Neutrophil (primary cell): ENCODE measurements at regions not wholly inside any gene's neighbourhood (a gene's known extent, or its start where the extent isn't known, plus 50 kb on each side); places are given as distances from the start of the nearest gene placed in this dataset.
"Not testable (repeated sequence)": the region's sequence is repeated elsewhere in the genome, so short reads cannot be mapped to it uniquely, and the experiment has no call there.

Source experiments
- H3K27ac ChIP-seq: fragments of 200-600 bp; sonication (generic); 2 replicates; pipeline ENCODE4 v1.5.1; 2016; ENCODE audit warnings: mild to moderate bottlenecking, moderate library complexity
- H3K27me3 ChIP-seq: fragments of 200-600 bp; sonication (generic); 2 replicates; pipeline ENCODE4 v1.6.0; 2016; ENCODE audit warnings: mild to moderate bottlenecking
- H3K36me3 ChIP-seq: fragments of 200-600 bp; sonication (generic); 2 replicates; pipeline ENCODE4 v1.5.1; 2017
- H3K4me1 ChIP-seq, 2 experiments: fragments of 200-600 bp in 1 of 2; sonication (generic) in 1 of 2; 1 replicate in 1 of 2; 2 replicates in 1 of 2; pipeline versions ENCODE4 v1.5.1 to v1.6.1; 2013 to 2016; ENCODE audit warnings: low read depth in 1 of 2, low read length in 1 of 2, mild to moderate bottlenecking in 1 of 2, moderate library complexity in 1 of 2; ENCODE audit not compliant: control insufficient read depth in 1 of 2, insufficient read depth in 1 of 2
- H3K4me3 ChIP-seq, 2 experiments: fragments of 200-600 bp in 1 of 2; sonication (generic) in 1 of 2; 1 replicate in 1 of 2; 2 replicates in 1 of 2; pipeline ENCODE4 v1.5.1; 2013 to 2016; ENCODE audit warnings: low read depth in 1 of 2, low read length in 1 of 2, mild to moderate bottlenecking in 1 of 2, moderate library complexity in 1 of 2
- H3K9me3 ChIP-seq: fragments of 200-600 bp; sonication (generic); 2 replicates; pipeline ENCODE4 v1.5.1; 2016
- TF ChIP-seq, protein P1 (sequence below): fragments of 200-600 bp; sonication (generic); IDR thresholded peaks from 2 replicates; pipeline ENCODE4 v1.5.1; 2016; ENCODE audit warnings: antibody characterized with exemption

DNA sequence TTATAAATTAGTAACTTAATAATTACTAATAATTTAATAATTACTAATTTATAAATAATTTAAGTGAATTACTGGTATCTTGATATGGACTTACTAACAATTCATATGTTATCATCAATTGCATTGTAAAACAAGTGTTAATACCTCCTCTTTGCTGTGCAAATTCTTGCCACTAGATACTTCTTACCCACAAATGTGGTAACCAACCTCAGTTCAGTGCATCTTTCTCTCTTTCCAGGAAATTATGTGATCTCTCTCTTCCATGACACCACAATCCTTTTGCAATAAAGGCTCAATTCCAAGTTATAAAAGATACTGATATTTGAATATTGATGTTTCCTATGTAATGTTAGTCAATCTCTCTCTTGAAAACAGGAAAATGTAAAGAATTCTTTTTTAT is 408.6 kb upstream of the MIR17HG start:
- no peaks in the 10 kb centered on the region for H3K4me1 ChIP-seq

DNA sequence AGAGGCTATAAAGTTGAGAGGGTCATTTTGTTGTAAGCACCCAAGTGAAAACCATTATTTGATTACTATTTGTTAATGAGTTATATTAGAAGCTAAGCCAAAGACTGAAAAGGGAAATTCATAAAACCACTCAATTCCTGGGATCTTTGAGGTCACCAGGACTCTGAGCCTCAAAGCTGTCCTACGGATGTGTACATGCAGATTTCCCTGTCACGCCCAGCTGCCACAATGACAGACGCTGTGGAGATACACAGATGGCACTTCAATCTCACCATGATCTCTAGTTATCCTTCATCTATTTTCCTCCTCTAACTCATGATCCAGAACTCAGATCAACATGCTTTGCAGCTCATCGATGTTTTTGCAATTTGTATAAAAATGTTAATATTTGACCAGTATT is 403.5 kb upstream of the MIR17HG start:
- no peak overlapping the region for H3K27ac ChIP-seq
- TF ChIP-seq, protein P1, sequence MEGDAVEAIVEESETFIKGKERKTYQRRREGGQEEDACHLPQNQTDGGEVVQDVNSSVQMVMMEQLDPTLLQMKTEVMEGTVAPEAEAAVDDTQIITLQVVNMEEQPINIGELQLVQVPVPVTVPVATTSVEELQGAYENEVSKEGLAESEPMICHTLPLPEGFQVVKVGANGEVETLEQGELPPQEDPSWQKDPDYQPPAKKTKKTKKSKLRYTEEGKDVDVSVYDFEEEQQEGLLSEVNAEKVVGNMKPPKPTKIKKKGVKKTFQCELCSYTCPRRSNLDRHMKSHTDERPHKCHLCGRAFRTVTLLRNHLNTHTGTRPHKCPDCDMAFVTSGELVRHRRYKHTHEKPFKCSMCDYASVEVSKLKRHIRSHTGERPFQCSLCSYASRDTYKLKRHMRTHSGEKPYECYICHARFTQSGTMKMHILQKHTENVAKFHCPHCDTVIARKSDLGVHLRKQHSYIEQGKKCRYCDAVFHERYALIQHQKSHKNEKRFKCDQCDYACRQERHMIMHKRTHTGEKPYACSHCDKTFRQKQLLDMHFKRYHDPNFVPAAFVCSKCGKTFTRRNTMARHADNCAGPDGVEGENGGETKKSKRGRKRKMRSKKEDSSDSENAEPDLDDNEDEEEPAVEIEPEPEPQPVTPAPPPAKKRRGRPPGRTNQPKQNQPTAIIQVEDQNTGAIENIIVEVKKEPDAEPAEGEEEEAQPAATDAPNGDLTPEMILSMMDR: no peak
- H3K9me3 ChIP-seq: no peaks in the 10 kb centered on the region

More for the DNA sequence above, 408.6 kb upstream of the MIR17HG start:
- H3K9me3 ChIP-seq: no peaks in the 10 kb centered on the region
- TF ChIP-seq, protein P1: no peak
- no peak overlapping the region for H3K4me3 ChIP-seq
- no peaks in the 10 kb centered on the region for H3K36me3 ChIP-seq
- no peak overlapping the region for H3K27ac ChIP-seq
- no peaks in the 10 kb centered on the region for H3K27me3 ChIP-seq

DNA sequence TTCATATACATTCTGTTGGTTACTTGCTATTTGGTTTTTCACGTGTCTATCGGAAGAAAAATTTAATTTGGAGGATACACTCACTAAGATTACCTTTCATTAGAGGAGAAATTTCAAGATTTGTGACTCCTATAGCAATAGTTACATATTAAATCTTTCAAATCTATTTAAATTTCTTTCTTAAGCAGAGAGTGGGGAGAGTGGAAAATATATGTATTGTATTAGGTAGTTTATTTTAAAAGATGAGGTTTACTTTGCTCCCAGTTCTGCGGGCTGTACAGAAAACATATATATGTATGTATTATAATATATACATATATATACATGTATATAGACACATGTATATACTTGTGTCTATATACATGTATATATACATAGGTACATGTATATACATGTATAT is 402.3 kb upstream of the MIR17HG start:
- not testable (repeated sequence) for H3K9me3 ChIP-seq, H3K4me3 ChIP-seq, H3K4me1 ChIP-seq, H3K36me3 ChIP-seq, H3K27ac ChIP-seq, H3K27me3 ChIP-seq

More for the DNA sequence above, 403.5 kb upstream of the MIR17HG start:
- no peaks in the 10 kb centered on the region for H3K36me3 ChIP-seq
- no peak overlapping the region for H3K4me3 ChIP-seq
- no peaks in the 10 kb centered on the region for H3K27me3 ChIP-seq
- no peaks in the 10 kb centered on the region for H3K4me1 ChIP-seq

DNA sequence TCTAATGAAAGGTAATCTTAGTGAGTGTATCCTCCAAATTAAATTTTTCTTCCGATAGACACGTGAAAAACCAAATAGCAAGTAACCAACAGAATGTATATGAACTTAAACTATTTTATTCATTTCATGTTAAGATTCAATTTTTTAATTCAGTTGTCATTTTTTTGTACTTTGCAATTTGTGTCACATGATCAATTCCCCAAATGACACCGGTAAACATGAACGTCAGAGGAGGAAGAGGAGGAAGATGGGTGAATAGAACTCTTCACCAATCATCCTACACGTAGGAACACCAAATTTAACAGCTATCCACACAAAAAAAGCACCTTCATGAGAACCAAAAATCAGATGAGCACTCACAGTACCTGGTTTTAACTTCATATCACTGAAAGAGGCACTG is 401.4 kb upstream of the MIR17HG start:
- not testable (repeated sequence) for H3K4me1 ChIP-seq, H3K9me3 ChIP-seq, H3K4me3 ChIP-seq, H3K36me3 ChIP-seq, H3K27ac ChIP-seq, H3K27me3 ChIP-seq

DNA sequence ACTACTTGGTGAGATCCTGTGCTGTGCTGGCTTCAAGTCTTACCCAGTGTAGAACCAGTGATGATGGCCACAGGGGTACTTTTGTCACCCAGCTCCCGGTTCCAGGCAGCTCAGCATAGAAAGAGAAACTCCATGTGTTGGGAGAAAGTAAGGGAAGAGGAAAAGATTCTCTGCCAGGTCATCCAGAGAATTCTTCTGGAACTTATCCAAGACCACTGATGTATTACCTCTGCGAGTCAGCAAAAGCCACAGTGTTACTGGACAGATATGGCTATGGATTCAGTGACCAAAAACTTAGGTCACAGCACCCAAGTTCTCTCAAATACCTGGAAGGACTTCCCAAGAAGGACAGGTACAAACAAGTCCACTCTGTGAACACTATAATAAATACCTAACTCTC is 399.5 kb upstream of the MIR17HG start:
- H3K27ac ChIP-seq: no peak overlapping the region
- H3K4me1 ChIP-seq: no peaks in the 10 kb centered on the region
- H3K27me3 ChIP-seq: no peaks in the 10 kb centered on the region
- TF ChIP-seq, protein P1: no peak
- H3K9me3 ChIP-seq: no peaks in the 10 kb centered on the region
- H3K36me3 ChIP-seq: no peaks in the 10 kb centered on the region
- H3K4me3 ChIP-seq: no peak overlapping the region

DNA sequence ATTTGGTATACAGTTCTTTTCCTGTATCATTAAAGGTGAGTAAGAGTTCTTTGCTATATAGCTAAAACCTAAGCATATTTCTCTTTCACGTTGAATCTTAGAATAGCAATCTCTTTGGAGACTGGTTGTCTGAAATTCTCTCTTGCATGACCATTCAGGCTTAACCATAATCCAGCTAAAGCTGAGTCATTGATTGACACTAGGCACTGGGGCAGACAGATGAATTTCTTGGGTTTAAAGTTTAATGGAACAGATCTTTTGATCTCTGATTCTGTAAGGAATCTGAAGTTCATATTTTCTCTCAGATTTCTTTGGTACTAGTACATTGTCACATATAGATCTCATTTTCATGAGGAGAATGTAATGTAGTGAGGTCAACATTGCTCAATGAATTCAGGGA is 397.3 kb upstream of the MIR17HG start:
- TF ChIP-seq, protein P1: no peak
- H3K27me3 ChIP-seq: no peaks in the 10 kb centered on the region
- H3K4me3 ChIP-seq: no peak overlapping the region
- no peaks in the 10 kb centered on the region for H3K9me3 ChIP-seq
- no peaks in the 10 kb centered on the region for H3K36me3 ChIP-seq
- no peaks in the 10 kb centered on the region for H3K4me1 ChIP-seq
- H3K27ac ChIP-seq: no peak overlapping the region

DNA sequence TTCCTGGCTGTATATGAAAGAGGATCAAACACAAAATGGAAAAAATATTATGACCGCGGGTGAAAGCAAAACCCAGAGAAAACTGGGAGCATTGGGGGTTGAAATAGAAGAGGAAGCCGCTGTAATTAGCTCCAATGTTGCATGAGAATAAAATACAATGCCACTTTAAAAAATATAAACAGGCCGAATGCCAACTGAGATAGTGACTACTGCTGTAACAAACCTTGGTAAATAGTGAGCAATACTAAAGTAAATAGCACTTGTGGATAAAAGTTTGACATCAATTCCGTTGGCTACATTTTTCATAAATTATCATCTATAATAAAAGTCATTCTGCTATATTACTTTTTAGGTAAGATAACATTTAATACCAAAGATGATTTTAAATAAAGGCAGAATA is 395.8 kb upstream of the MIR17HG start:
- no peaks in the 10 kb centered on the region for H3K9me3 ChIP-seq
- TF ChIP-seq, protein P1: no peak
- no peak overlapping the region for H3K27ac ChIP-seq
- H3K27me3 ChIP-seq: no peaks in the 10 kb centered on the region
- H3K4me1 ChIP-seq: no peaks in the 10 kb centered on the region
- H3K4me3 ChIP-seq: no peak overlapping the region
- no peaks in the 10 kb centered on the region for H3K36me3 ChIP-seq
